Activated naive CD8-positive, alpha-beta T cell (primary cell): ENCODE measurements at regions not wholly inside any gene's neighbourhood (a gene's known extent, or its start where the extent isn't known, plus 50 kb on each side); places are given as distances from the start of the nearest gene placed in this dataset.
"Not testable (repeated sequence)": the region's sequence is repeated elsewhere in the genome, so short reads cannot be mapped to it uniquely, and the experiment has no call there.

Source experiments
- H3K27ac Mint-ChIP-seq: one replicate; pipeline ENCODE4 v1.8.0; 2021; ENCODE audit warnings: mixed read lengths
- H3K27me3 Mint-ChIP-seq: one replicate; pipeline ENCODE4 v1.8.0; 2021; ENCODE audit warnings: mixed read lengths
- H3K36me3 Mint-ChIP-seq: one replicate; pipeline ENCODE4 v1.8.0; 2021; ENCODE audit warnings: mixed read lengths
- H3K4me1 Mint-ChIP-seq: one replicate; pipeline ENCODE4 v1.8.0; 2021; ENCODE audit warnings: low read depth, mixed read lengths
- H3K4me3 Mint-ChIP-seq: one replicate; pipeline ENCODE4 v1.8.0; 2021; ENCODE audit warnings: mild to moderate bottlenecking, mixed read lengths
- H3K9me3 Mint-ChIP-seq: one replicate; pipeline ENCODE4 v1.8.0; 2021; ENCODE audit warnings: low read depth, mixed read lengths

DNA sequence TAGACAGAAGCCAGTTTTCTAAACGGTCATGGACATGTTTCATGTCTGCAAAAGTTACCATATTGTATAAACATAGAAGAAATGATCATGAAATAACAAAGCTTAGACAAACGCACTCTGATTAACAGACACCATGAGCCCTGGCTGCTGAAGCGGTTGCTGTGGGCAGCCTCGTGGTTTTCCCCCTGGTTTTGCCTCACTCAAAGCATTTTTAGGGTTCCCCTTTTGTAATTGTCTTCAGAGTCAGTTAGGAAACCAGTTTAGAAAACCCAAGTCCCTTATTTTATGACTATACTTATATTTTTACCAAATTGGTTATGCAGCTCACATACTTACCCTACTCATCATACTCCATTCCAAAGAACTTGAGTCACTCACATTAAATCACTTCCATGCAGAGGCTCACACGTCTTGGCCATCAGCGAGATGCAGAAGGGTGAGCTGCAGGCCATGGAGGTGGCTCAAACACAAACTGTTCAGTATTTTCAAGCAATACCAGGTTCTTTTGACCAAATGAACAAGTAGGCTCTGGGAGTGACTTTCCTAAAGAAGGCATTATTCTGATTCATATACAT, 105.6 kb upstream of the SALL3 start:
- Mint-ChIP-seq H3K4me1 (no peaks in the 10 kb centered on the region), H3K9me3 (no peaks in the 10 kb centered on the region), H3K27me3 (peaks cover 17% of the 10 kb centered on the region), H3K4me3 (no peak overlapping the region), H3K27ac (no peak overlapping the region), H3K36me3 (no peaks in the 10 kb centered on the region)

GRCh38 chr18:78875016-78875777, 104.4 kb upstream of the SALL3 start:
- no peaks in the 10 kb centered on the region for H3K4me1 Mint-ChIP-seq
- H3K9me3 Mint-ChIP-seq = no peaks in the 10 kb centered on the region
- H3K36me3 Mint-ChIP-seq = no peaks in the 10 kb centered on the region
- H3K27me3 Mint-ChIP-seq = peaks cover 17% of the 10 kb centered on the region
- no peak overlapping the region for H3K27ac Mint-ChIP-seq
- H3K4me3 Mint-ChIP-seq = no peak overlapping the region

DNA sequence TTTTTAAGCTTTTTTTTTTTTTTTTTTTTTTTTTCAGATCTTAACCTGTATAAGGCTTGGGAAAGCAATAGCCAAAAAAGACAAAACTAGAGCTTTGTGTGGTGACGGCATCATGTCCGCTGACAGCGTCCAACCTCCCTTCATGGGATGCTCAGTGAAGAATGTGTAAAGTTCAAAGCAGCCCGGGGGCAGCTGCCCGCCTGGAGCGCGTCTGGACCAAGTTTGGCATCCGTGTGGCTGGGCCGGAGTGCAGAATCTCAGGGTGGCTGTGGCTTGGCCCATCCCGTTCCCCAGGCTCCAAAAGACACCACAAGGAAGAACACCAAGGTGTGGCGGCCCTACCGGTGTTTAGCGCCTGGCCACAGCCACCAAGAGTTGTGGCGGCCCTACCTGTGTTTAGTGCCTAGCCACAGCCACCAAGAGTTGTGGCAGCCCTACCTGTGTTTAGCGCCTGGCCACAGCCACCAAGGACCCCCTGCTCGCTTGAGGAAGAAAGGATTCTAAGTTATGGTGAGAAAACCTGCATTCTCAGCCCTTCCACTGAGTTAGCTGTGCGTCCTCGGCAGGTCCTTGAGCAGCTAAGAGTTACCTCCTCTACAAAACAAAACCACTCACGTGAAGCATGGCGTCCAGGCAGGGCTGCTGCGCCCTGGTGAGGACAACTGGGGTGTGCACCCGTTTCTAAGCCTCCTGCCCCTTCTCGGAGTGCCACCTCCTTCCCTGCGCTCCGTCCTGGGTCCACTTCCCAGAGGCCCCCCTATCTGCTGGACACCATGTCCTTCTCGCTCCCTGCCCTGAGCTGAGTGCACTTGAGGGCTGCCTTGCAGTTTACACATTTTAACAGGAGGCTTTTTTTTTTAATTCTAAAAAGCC, 103.6 kb upstream of the SALL3 start:
- no peak overlapping the region for H3K4me3 Mint-ChIP-seq
- no peaks in the 10 kb centered on the region for H3K4me1 Mint-ChIP-seq
- no peak overlapping the region for H3K27ac Mint-ChIP-seq
- H3K36me3 Mint-ChIP-seq = no peaks in the 10 kb centered on the region
- H3K9me3 Mint-ChIP-seq = no peaks in the 10 kb centered on the region
- peaks cover 17% of the 10 kb centered on the region for H3K27me3 Mint-ChIP-seq

GRCh38 chr18:78876868-78877267, 102.8 kb upstream of the SALL3 start:
- H3K27me3 Mint-ChIP-seq = peaks cover 19% of the 10 kb centered on the region
- no peak overlapping the region for H3K4me3 Mint-ChIP-seq
- H3K4me1 Mint-ChIP-seq = no peaks in the 10 kb centered on the region
- no peak overlapping the region for H3K27ac Mint-ChIP-seq
- H3K9me3 Mint-ChIP-seq = no peaks in the 10 kb centered on the region
- no peaks in the 10 kb centered on the region for H3K36me3 Mint-ChIP-seq

DNA sequence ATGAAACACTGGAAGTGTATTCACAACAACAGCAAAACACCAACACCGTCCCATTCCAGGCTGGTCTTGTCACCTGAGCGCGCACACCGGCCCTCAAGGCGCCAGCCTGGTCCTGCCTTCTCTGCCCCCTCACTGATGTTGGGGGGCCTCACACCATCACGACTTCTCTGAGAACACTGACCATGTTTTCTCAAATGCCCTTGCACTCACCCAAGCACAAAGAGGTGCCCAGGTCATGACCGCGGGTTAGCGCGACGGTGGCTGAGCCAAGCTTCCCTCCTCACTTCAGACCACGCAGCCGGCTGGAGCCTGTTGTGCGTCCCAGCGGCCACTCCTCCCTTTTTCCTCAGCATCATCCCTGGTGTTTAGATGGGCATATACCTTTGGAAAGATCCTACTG, 101.3 kb upstream of the SALL3 start:
- Mint-ChIP-seq H3K36me3 (no peaks in the 10 kb centered on the region), H3K4me3 (no peak overlapping the region), H3K9me3 (no peaks in the 10 kb centered on the region), H3K27ac (no peak overlapping the region), H3K27me3 (peaks cover 19% of the 10 kb centered on the region), H3K4me1 (no peaks in the 10 kb centered on the region)

GRCh38 chr18:78879072-78879883, 100.3 kb upstream of the SALL3 start:
- H3K36me3 Mint-ChIP-seq, H3K9me3 Mint-ChIP-seq, H3K27ac Mint-ChIP-seq, H3K4me3 Mint-ChIP-seq, H3K4me1 Mint-ChIP-seq: not testable (repeated sequence)
- peaks cover 17% of the 10 kb centered on the region for H3K27me3 Mint-ChIP-seq

- Mint-ChIP-seq H3K27ac (no peak overlapping the region), H3K4me1 (no peaks in the 10 kb centered on the region), H3K27me3 (peaks cover 14% of the 10 kb centered on the region), H3K36me3 (no peaks in the 10 kb centered on the region), H3K9me3 (peaks cover 25% of the 10 kb centered on the region), H3K4me3 (no peak overlapping the region)
Observed at GRCh38 chr18:78882585-78882984, 97.0 kb upstream of the SALL3 start.

- no peaks in the 10 kb centered on the region for H3K4me1 Mint-ChIP-seq
- H3K4me3 Mint-ChIP-seq = no peak overlapping the region
- H3K27me3 Mint-ChIP-seq = peaks cover 10% of the 10 kb centered on the region
- no peaks in the 10 kb centered on the region for H3K36me3 Mint-ChIP-seq
- H3K9me3 Mint-ChIP-seq = peaks cover 32% of the 10 kb centered on the region
- no peak overlapping the region for H3K27ac Mint-ChIP-seq
Observed at GRCh38 chr18:78883501-78883900, 96.1 kb upstream of the SALL3 start.

GRCh38 chr18:78884502-78884901, 95.1 kb upstream of the SALL3 start:
- Mint-ChIP-seq H3K4me3 (no peak overlapping the region), H3K36me3 (no peaks in the 10 kb centered on the region), H3K4me1 (no peaks in the 10 kb centered on the region), H3K9me3 (peaks cover 42% of the 10 kb centered on the region), H3K27me3 (peaks cover 6% of the 10 kb centered on the region), H3K27ac (no peak overlapping the region)

- H3K36me3 Mint-ChIP-seq = no peaks in the 10 kb centered on the region
- H3K9me3 Mint-ChIP-seq = peaks cover 42% of the 10 kb centered on the region
- no peaks in the 10 kb centered on the region for H3K4me1 Mint-ChIP-seq
- peaks cover 4% of the 10 kb centered on the region for H3K27me3 Mint-ChIP-seq
- no peak overlapping the region for H3K4me3 Mint-ChIP-seq
- H3K27ac Mint-ChIP-seq = no peak overlapping the region
Observed at GRCh38 chr18:78889250-78889649, 90.4 kb upstream of the SALL3 start.

- Mint-ChIP-seq H3K9me3 (peaks cover 35% of the 10 kb centered on the region), H3K4me1 (no peaks in the 10 kb centered on the region), H3K27me3 (peaks cover 2% of the 10 kb centered on the region), H3K36me3 (no peaks in the 10 kb centered on the region), H3K4me3 (no peak overlapping the region), H3K27ac (no peak overlapping the region)
Observed at GRCh38 chr18:78890388-78890787, 89.2 kb upstream of the SALL3 start.

DNA sequence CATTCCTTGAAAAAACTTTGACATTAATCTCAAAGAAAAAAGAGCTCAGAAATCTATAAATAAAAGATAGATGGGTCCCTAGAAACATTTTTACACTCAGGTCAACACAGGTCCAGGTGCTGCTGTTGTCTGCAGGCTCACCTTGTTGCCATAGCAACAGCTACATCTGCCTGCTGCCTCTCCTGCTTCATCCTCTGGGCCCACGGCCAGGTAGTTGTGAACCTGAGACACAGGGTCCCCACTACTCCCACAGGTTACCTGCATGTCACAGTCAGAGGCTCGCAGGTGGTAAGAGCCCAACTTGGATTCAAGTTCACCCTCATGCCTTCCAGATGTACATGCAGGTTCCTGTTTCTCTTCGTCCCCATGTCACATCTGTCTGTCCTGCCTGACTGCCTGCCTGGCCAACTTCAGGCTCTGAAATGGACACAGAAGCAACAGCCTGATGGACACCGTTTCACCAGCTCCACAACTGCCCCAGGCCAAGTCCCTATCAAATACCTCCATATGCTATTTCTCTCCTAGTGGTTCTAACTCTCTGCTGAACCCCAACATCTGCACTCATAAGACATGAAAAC, 88.3 kb upstream of the SALL3 start:
- Mint-ChIP-seq H3K4me1 (no peaks in the 10 kb centered on the region), H3K27me3 (no peaks in the 10 kb centered on the region), H3K36me3 (no peaks in the 10 kb centered on the region), H3K9me3 (peaks cover 28% of the 10 kb centered on the region), H3K4me3 (no peak overlapping the region), H3K27ac (no peak overlapping the region)

- Mint-ChIP-seq H3K27me3 (no peaks in the 10 kb centered on the region), H3K4me3 (no peak overlapping the region), H3K36me3 (no peaks in the 10 kb centered on the region), H3K4me1 (no peaks in the 10 kb centered on the region), H3K9me3 (peaks cover 21% of the 10 kb centered on the region), H3K27ac (no peak overlapping the region)
Observed at GRCh38 chr18:78892177-78892576, 87.4 kb upstream of the SALL3 start.

DNA sequence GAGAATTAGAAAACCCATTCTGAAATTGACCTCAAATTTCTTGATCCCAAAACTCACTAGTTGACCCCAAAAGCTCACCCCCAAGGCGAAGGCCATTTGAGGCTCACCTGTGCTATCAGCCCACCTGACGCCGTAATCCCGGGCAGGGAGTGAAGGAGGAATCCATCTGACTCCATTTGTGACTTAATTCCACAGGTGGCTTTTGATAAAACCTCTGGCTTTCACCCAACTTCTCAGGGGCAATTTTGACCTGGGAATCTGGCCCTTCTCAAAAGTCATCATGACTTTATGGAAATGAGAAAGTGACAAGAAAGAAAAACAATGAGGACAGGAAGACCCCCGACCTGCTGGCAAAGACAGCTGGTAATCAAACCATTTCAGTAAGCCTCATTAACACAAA, 86.9 kb upstream of the SALL3 start:
- Mint-ChIP-seq H3K36me3 (no peaks in the 10 kb centered on the region), H3K9me3 (peaks cover 16% of the 10 kb centered on the region), H3K4me1 (no peaks in the 10 kb centered on the region), H3K27ac (no peak overlapping the region), H3K4me3 (no peak overlapping the region), H3K27me3 (no peaks in the 10 kb centered on the region)
